Endothelial cell of umbilical vein (primary cell): ENCODE measurements at regions not wholly inside any gene's neighbourhood (a gene's known extent, or its start where the extent isn't known, plus 50 kb on each side); places are given as distances from the start of the nearest gene placed in this dataset.
"Not testable (repeated sequence)": the region's sequence is repeated elsewhere in the genome, so short reads cannot be mapped to it uniquely, and the experiment has no call there.

ENCODE experiments used
- BruUV-seq: library from RNA; stranded (reverse); fragments of 400-500 nt; replicated peaks from 2 replicates; lab custom pipeline; 2021; lab: Mats Ljungman, UMichigan
- CTCF ChIA-PET: fragments of 300-600, 350-600 bp; sonication (Branson Sonifier 250); formaldehyde crosslinking; loops from one replicate; lab custom pipeline; 2021; ENCODE audit warnings: antibody characterized with exemption, inconsistent platforms; lab: Charles Lee
- POLR2A ChIA-PET: fragments of 300-600, 350-600 bp; sonication (Branson Sonifier 250); formaldehyde crosslinking; loops from one replicate; lab custom pipeline; 2021; ENCODE audit warnings: antibody characterized with exemption, inconsistent platforms; lab: Charles Lee
- DNase-seq: peaks from one replicate; pipeline ENCODE4 v3.0.0-alpha.2; 2011; ENCODE audit warnings: low read depth, low spot score
- FAIRE-seq: peaks from 2 replicates; lab custom pipeline; 2011; peaks lifted over from hg19 to GRCh38; lab: Jason Lieb, UNC
- H2AFZ ChIP-seq: 2 replicates; pipeline ENCODE4 v1.6.0; 2012; ENCODE audit warnings: low read depth, low read length, control low read depth, inconsistent platforms
- H3K27ac ChIP-seq: 2 replicates; pipeline ENCODE4 v1.5.1; 2011; ENCODE audit warnings: low read depth, mild to moderate bottlenecking, control low read depth, low read length, moderate library complexity; ENCODE audit not compliant: insufficient read depth
- H3K27me3 ChIP-seq, 2 experiments: 2 replicates each; pipeline versions ENCODE4 v1.6.0 to v1.6.1; 2011; ENCODE audit warnings: low read length in 2 of 2, mixed read lengths in 1 of 2; ENCODE audit not compliant: control insufficient read depth in 2 of 2, insufficient read depth in 2 of 2
- H3K36me3 ChIP-seq, 2 experiments: 2 replicates in 1 of 2; 3 replicates in 1 of 2; pipeline ENCODE4 v1.5.1; 2011; ENCODE audit warnings: low read length in 2 of 2, mild to moderate bottlenecking in 1 of 2, moderate library complexity in 1 of 2; ENCODE audit not compliant: control insufficient read depth in 2 of 2, insufficient read depth in 2 of 2; ENCODE audit errors: extremely low read depth in 1 of 2
- H3K4me1 ChIP-seq: 3 replicates; pipeline ENCODE4 v1.5.1; 2011; ENCODE audit warnings: mild to moderate bottlenecking, low read length; ENCODE audit not compliant: control insufficient read depth, insufficient read depth; ENCODE audit errors: extremely low read depth
- H3K4me2 ChIP-seq: 2 replicates; pipeline ENCODE4 v1.6.1; 2011; ENCODE audit warnings: low read length, control low read depth, mixed read lengths; ENCODE audit not compliant: insufficient read depth
- H3K4me3 ChIP-seq, 3 experiments: fragments of 200-600 bp in 1 of 3; sonication (generic), shearing (Covaris generic) in 1 of 3; replicated peaks in 1 of 3; 2 replicates each; pipeline ENCODE4 v1.5.1; 2011 to 2016; ENCODE audit warnings: control low read depth in 3 of 3, low read length in 3 of 3, mild to moderate bottlenecking in 2 of 3, inconsistent platforms in 1 of 3, low read depth in 1 of 3, moderate library complexity in 1 of 3; ENCODE audit not compliant: insufficient read depth in 1 of 3
- H3K79me2 ChIP-seq: 2 replicates; pipeline ENCODE4 v1.6.0; 2012; ENCODE audit warnings: low read length, inconsistent platforms; ENCODE audit not compliant: control insufficient read depth, insufficient read depth
- H3K9ac ChIP-seq: replicated peaks from 2 replicates; pipeline ENCODE3; 2011; ENCODE audit warnings: low read length, control low read depth; ENCODE audit not compliant: insufficient read depth; ENCODE audit errors: extremely low read depth
- H3K9me1 ChIP-seq: replicated peaks from 3 replicates; pipeline ENCODE4 v1.6.0; 2011; ENCODE audit warnings: mild to moderate bottlenecking, low read length; ENCODE audit not compliant: control insufficient read depth, insufficient read depth; ENCODE audit errors: extremely low read depth
- H3K9me3 ChIP-seq: replicated peaks from 2 replicates; pipeline ENCODE4 v1.5.1; 2012; ENCODE audit warnings: low read length, inconsistent platforms; ENCODE audit not compliant: control insufficient read depth, insufficient read depth
- H4K20me1 ChIP-seq: replicated peaks from 2 replicates; pipeline ENCODE3; 2011; ENCODE audit warnings: mild to moderate bottlenecking, low read length; ENCODE audit not compliant: control insufficient read depth, insufficient read depth; ENCODE audit errors: extremely low read depth
- EZH2 ChIP-seq: IDR thresholded peaks from 2 replicates; pipeline ENCODE4 v1.6.1; 2012; ENCODE audit warnings: borderline replicate concordance, low read depth, mild to moderate bottlenecking, moderate library complexity, low read length, inconsistent platforms; ENCODE audit not compliant: severe bottlenecking
- FOS ChIP-seq: IDR thresholded peaks from 2 replicates; pipeline ENCODE4 v1.6.1; 2011; ENCODE audit warnings: mild to moderate bottlenecking, low read length, moderate library complexity, borderline replicate concordance; ENCODE audit not compliant: insufficient read depth
- GATA2 ChIP-seq: IDR thresholded peaks from 2 replicates; pipeline ENCODE4 v1.7.0; 2011; ENCODE audit warnings: low read depth, mild to moderate bottlenecking, moderate library complexity, mixed read lengths, low read length; ENCODE audit not compliant: insufficient read length, insufficient read depth
- JUN ChIP-seq: IDR thresholded peaks from 2 replicates; pipeline ENCODE4 v1.6.1; 2011; ENCODE audit warnings: borderline replicate concordance, low read depth; ENCODE audit not compliant: insufficient read length, insufficient read depth
- MYC ChIP-seq: IDR thresholded peaks from one replicate; pipeline ENCODE4 v1.6.1; 2011; ENCODE audit warnings: mild to moderate bottlenecking, low read depth, low read length
- POLR2A ChIP-seq: IDR thresholded peaks from 2 replicates; pipeline ENCODE4 v1.6.1; 2012; ENCODE audit warnings: low read depth, mild to moderate bottlenecking, control low read depth, low read length
- POLR2AphosphoS5 ChIP-seq: IDR thresholded peaks from 2 replicates; pipeline ENCODE4 v1.6.1; 2012; ENCODE audit warnings: low read depth, mild to moderate bottlenecking, control low read depth, low read length, moderate library complexity; ENCODE audit not compliant: insufficient read depth
- dilution Hi-C: fragments of 300-500 bp; cut with MboI; formaldehyde crosslinking; loops from one replicate; pipeline ENCODE4 v1.15.0; 2019; ENCODE audit warnings: low sequenced_read_pairs; ENCODE audit not compliant: extremely low pct_ligation_motif_present
- intact Hi-C: fragments of 100-400 bp; cut with micrococcal nuclease; formaldehyde crosslinking; loops from one replicate; pipeline ENCODE4 v1.10.0; 2022
- TF ChIP-seq, protein P1 (sequence below): IDR thresholded peaks from 2 replicates; pipeline ENCODE4 v1.6.1; 2011; ENCODE audit not compliant: insufficient read depth, insufficient read length
- TF ChIP-seq, protein P2 (sequence below), 2 donors: IDR thresholded peaks; 1 replicate in 1 of 2; 2 replicates in 1 of 2; pipeline ENCODE4 v1.5.1; 2011; ENCODE audit warnings: low read length in 2 of 2, mild to moderate bottlenecking in 2 of 2, moderate library complexity in 2 of 2, control low read depth in 1 of 2, inconsistent platforms in 1 of 2, low read depth in 1 of 2; ENCODE audit not compliant: insufficient read depth in 1 of 2; ENCODE audit errors: extremely low read depth in 1 of 2

DNA sequence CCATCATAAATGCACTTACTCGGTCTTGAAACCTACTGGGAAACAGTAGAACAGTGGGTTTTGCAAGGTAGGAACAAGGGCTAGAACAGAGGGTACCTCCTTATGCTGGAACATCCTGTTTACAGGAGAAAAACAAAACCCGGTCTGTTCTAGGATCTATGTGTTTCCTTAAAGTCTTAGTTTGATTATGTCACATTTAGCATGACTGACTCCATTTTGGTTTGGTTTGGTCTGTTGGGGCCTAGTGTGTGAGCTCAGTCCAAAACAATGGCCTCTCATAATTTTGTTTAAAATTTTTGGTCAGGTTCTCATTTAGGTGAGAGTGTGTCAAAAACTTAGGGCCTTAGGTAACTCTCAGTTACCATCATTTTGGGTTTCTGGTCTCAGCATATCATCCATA, 96.3 kb upstream of the TRIM24 start:
- Histone ChIP-seq H3K79me2 (no peaks in the 10 kb centered on the region), H3K27me3 (no peaks in the 10 kb centered on the region), H3K9ac (no peak overlapping the region), H3K36me3 (no peaks in the 10 kb centered on the region), H4K20me1 (no peaks in the 10 kb centered on the region), H3K4me3 (no peak overlapping the region), H3K4me1 (no peaks in the 10 kb centered on the region), H3K9me3 (no peaks in the 10 kb centered on the region), H3K9me1 (no peaks in the 10 kb centered on the region), H3K27ac (no peak overlapping the region), H3K4me2 (no peak overlapping the region), H2AFZ (no peak overlapping the region)
- ChIA-PET POLR2A (no interaction called here), CTCF (no interaction called here)
- FAIRE-seq (no peak), DNase-seq (no peak)
- BruUV-seq, result no TSS peak
- TF ChIP-seq, protein P1, sequence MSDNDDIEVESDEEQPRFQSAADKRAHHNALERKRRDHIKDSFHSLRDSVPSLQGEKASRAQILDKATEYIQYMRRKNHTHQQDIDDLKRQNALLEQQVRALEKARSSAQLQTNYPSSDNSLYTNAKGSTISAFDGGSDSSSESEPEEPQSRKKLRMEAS, result no peak
- TF ChIP-seq GATA2, result no peak
- no peak for TF ChIP-seq EZH2
- TF ChIP-seq, protein P2, sequence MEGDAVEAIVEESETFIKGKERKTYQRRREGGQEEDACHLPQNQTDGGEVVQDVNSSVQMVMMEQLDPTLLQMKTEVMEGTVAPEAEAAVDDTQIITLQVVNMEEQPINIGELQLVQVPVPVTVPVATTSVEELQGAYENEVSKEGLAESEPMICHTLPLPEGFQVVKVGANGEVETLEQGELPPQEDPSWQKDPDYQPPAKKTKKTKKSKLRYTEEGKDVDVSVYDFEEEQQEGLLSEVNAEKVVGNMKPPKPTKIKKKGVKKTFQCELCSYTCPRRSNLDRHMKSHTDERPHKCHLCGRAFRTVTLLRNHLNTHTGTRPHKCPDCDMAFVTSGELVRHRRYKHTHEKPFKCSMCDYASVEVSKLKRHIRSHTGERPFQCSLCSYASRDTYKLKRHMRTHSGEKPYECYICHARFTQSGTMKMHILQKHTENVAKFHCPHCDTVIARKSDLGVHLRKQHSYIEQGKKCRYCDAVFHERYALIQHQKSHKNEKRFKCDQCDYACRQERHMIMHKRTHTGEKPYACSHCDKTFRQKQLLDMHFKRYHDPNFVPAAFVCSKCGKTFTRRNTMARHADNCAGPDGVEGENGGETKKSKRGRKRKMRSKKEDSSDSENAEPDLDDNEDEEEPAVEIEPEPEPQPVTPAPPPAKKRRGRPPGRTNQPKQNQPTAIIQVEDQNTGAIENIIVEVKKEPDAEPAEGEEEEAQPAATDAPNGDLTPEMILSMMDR (IDR thresholded peaks at IDR 0.05; ENCODE audit: extremely low read depth in 1 of 2, insufficient read depth in 1 of 2, low read depth in 1 of 2, low read length in 2 of 2), result no peak
- TF ChIP-seq POLR2A, result no peak
- no peak for TF ChIP-seq POLR2AphosphoS5
- no peak for TF ChIP-seq JUN
- no peak for TF ChIP-seq MYC
- TF ChIP-seq FOS, result no peak
- dilution Hi-C loops, result no loop called here
- intact Hi-C loops, result no loop called here

DNA sequence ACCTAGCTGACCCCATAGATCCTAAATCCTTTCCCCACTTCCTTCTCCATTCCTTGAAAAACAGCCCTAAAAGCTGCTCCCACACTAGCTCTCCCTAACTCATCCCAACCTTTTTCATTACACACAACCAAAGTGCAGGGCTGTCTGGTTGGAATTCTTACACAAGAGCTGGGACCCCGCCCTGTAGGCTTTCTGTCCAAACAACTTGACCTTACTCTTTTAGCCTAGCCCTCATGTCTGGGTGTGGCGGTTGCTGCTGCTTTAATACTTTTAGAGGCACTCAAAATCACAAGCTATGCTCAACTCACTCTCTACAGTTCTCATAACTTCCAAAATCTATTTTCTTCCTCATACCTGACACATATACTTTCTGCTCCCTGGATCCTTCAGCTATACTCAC, 93.9 kb upstream of the TRIM24 start:
- H3K27ac ChIP-seq, H3K27me3 ChIP-seq, H3K4me3 ChIP-seq, dilution Hi-C loops, H4K20me1 ChIP-seq, H3K79me2 ChIP-seq, H3K4me1 ChIP-seq, intact Hi-C loops, H3K9ac ChIP-seq, DNase-seq, H3K4me2 ChIP-seq, FAIRE-seq, POLR2A ChIA-PET, H3K9me3 ChIP-seq, H3K9me1 ChIP-seq, H2AFZ ChIP-seq, BruUV-seq, H3K36me3 ChIP-seq, CTCF ChIA-PET: not testable (repeated sequence)

DNA sequence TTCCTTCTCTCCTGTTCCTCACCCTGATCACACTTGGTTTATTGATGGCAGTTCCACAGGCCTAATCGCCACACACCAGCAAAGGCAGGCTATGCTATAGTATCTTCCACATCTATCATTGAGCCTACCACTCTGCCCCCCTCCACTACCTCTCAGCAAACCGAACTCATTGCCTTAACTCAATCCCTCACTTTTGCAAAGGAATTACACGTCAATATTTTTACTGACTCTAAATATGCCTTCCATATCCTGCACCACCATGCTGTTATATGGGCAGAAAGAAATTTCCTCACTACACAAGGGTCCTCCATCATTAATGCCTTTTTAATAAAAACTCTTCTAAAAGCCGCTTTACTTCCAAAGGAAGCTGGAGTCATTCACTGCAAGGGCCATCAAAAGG, 93.4 kb upstream of the TRIM24 start:
- H3K27ac ChIP-seq, CTCF ChIA-PET, H2AFZ ChIP-seq, H3K79me2 ChIP-seq, dilution Hi-C loops, intact Hi-C loops, H4K20me1 ChIP-seq, H3K4me2 ChIP-seq, H3K27me3 ChIP-seq, H3K36me3 ChIP-seq, H3K4me3 ChIP-seq, H3K9me3 ChIP-seq, BruUV-seq, H3K4me1 ChIP-seq, H3K9ac ChIP-seq, FAIRE-seq, H3K9me1 ChIP-seq, DNase-seq, POLR2A ChIA-PET: not testable (repeated sequence)
